GM19035 (cell line): ENCODE measurements at regions not wholly inside any gene's neighbourhood (a gene's known extent, or its start where the extent isn't known, plus 50 kb on each side); places are given as distances from the start of the nearest gene placed in this dataset.

ENCODE experiments used
- ATAC-seq: cut with Tn5 transposase; IDR thresholded peaks from one replicate; pipeline ENCODE4 v1.9.1; 2021; ENCODE audit not compliant: unreplicated experiment

DNA sequence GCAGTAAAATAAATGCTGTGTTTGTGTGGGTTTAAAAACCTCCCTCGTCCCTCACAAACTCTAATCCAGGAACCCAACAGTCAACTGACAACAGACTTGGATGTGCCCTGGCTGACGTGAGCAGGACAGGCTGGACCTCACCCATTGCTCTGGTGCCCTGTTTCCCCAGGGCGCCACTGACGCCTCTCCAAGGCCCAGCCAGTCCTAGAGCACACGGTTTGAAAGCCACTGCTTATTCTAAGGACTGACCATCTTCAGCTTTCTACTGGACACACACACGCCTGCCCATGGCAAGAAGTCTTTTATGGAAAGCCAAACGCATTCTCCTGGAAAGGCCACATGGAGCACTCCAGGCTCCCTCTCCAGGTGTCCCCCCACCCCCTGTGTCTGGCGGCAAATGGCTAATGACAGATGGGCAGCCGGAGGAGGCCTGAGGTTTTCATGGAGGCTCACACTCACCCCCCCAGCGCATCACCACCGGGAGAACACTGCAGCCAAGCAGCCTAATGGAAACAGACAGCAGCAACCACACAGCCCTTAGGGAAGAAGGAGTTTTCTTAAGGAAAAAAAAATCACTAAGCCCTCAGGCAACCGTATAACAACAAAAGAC is 319.2 kb downstream of the SOX9 start:
- ATAC-seq, result no peak

- ATAC-seq, result no peak
Observed at GRCh38 chr17:72440961-72441360, 320.1 kb downstream of the SOX9 start.

DNA sequence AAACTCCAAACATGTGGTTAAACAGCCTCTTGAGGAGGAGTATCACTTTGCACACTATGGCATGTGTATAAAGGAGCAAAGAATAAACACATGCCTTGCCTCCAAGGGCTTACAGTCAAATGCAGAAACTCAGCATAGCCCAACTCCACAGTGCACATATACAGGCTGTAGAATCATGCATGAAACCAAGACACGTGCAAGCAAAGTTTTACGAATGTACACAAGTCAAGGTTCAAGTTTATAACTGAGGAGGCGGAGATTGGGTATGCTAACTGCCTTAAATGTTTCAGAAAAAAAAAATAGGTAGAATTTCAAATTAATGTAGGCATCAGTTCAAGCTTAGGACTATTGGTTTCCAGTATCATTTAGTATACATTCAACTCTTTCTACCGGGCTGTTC is 321.1 kb downstream of the SOX9 start:
- no peak for ATAC-seq

GRCh38 chr17:72444517-72445054 is 323.8 kb downstream of the SOX9 start:
- no peak for ATAC-seq

GRCh38 chr17:72445055-72445991 is 324.5 kb downstream of the SOX9 start:
- ATAC-seq, result no peak

DNA sequence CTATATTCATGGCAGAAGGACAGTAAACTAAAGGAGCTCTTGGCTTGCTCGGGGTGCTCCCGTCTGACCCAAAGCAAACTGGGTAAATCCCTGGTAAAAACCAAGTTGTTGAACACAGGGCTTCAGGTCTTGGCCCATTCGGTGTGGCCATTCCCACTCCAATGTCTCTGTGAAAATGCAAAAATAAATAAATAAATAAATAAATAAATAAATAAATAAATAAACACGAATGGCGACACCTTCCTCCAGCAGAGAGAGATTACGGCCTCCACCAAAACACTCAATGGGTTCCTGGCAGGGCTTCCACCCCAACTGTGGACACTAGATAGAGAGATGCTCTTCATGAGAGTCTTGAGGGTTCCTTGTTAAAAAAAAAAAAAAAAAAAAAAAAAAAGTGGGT is 325.3 kb downstream of the SOX9 start:
- ATAC-seq, result no peak

- ATAC-seq, result no peak
Observed at GRCh38 chr17:72446525-72447250, 325.9 kb downstream of the SOX9 start.

DNA sequence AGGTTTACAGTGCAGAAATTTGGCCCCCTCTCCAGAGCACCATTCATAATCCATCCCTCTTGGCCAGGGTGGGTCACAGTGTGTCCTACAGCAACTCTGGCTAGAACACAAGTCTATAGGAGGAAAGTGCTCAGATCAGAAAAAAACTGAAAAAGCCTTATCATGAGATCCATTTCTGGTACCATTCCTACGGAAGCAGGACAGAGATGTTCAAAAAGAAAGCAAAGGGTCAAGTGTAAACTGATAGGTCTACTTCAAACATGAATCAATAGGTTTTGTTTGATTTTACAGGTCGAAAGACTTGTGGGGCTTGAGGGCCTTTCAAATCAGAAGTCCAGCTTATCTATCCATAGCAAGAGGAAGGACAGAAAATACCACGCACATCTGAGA is 326.4 kb downstream of the SOX9 start:
- ATAC-seq, result no peak

- no peak for ATAC-seq
Observed at GRCh38 chr17:72448019-72448418, 327.2 kb downstream of the SOX9 start.

- ATAC-seq, result no peak
Observed at GRCh38 chr17:72452286-72453173, 331.7 kb downstream of the SOX9 start.

DNA sequence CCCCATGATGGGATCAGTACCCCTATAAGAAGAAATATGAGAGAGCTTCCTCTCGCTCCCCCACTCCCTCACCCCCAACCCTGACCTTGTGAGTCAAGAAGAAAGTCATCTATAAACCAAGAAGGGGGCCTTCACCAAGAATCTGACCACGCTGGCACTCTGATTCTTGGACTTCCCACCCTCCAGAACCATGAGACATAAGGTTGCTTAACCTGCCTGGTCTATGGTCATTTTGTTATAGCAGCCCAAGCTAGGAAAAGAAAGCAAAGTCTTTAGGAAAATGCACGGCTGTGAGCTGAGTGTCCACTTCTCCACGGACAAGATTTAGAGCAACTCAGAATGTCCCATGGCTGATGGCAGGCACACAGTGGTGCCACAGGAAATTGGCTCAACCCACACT is 333.5 kb downstream of the SOX9 start:
- ATAC-seq, result no peak

DNA sequence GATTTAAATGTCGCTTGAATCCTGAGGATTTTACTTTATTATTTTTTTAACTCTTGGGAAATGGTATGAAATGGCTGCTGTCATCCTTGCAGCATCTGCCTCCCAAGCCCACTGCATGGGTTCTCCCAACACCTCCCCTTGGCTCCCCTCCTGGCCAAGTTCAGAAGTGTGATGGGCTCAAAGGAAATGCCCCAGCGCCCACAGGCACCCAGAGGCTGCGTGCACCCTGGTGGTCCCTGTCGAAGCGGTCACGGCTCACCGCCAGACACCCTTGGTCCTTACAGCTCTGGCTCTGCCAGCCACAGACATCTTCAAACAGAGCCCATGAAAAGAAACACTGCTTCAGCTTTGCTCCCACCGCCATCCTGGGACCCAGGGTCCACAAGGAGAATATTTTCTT is 334.7 kb downstream of the SOX9 start:
- ATAC-seq, result no peak

GRCh38 chr17:72456075-72456474 is 335.3 kb downstream of the SOX9 start:
- no peak for ATAC-seq

DNA sequence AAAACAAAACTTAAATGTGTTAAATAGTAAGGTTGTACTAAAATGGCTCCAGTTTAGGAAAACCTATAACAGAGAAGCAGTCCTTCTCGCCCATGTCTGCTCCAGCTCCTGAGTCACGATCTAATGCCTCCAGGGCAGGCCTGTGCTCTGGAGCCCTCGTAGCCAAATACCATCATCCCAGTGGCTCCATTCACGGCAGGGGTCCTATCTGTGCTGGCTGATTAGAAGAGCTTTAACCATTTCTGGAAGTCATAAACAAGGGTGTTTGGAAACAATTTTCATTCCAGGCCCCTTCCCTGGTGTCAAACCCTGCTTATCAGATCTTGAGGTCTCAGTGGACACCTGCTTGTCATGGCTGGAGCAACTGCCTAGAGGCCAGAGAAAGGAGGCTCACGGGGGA is 336.9 kb downstream of the SOX9 start:
- ATAC-seq, result no peak

- ATAC-seq, result no peak
Observed at GRCh38 chr17:72458301-72458700, 337.5 kb downstream of the SOX9 start.

GRCh38 chr17:72460711-72461110 is 339.9 kb downstream of the SOX9 start:
- ATAC-seq, result no peak

- no peak for ATAC-seq
Observed at GRCh38 chr17:72461757-72462156, 340.9 kb downstream of the SOX9 start.

DNA sequence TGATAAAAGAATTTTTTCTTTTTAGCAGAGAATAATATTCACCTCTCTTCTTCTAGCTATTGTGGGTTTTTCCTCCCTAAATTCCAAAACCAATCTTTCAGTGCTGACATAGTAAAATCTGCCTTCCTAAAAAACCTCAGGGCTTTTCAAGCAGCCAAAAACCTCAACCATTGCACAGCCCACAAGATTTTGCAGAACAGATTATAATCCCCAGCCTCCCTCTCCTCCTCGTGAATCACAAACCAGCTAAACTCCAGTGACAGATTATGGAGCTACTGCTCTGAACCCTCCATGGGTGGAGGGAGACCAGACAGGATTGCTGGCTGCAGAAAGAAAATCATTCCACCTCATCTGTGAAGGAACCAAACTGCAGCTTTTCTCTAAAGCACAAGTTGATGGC is 341.6 kb downstream of the SOX9 start:
- ATAC-seq, result no peak

GRCh38 chr17:72462814-72463213 is 342.0 kb downstream of the SOX9 start:
- ATAC-seq, result no peak

- no peak for ATAC-seq
Observed at GRCh38 chr17:72463287-72464102, 342.7 kb downstream of the SOX9 start.
